Osteocyte (in vitro differentiated cells): ENCODE measurements at regions not wholly inside any gene's neighbourhood (a gene's known extent, or its start where the extent isn't known, plus 50 kb on each side); places are given as distances from the start of the nearest gene placed in this dataset.

ENCODE experiments used
- DNase-seq: peaks from one replicate; pipeline ENCODE4 v3.0.0; 2021; ENCODE audit warnings: mixed read lengths; ENCODE audit not compliant: unreplicated experiment; ENCODE audit errors: extremely low spot score
- H3K27ac Mint-ChIP-seq: one replicate; pipeline ENCODE4 v1.8.0; 2021; ENCODE audit warnings: mild to moderate bottlenecking, mixed read lengths; ENCODE audit not compliant: unreplicated experiment
- H3K27me3 Mint-ChIP-seq: one replicate; pipeline ENCODE4 v1.8.0; 2021; ENCODE audit warnings: mixed read lengths; ENCODE audit not compliant: unreplicated experiment
- H3K36me3 Mint-ChIP-seq: one replicate; pipeline ENCODE4 v1.8.0; 2021; ENCODE audit warnings: mixed read lengths; ENCODE audit not compliant: unreplicated experiment
- H3K4me1 Mint-ChIP-seq: one replicate; pipeline ENCODE4 v1.8.0; 2021; ENCODE audit warnings: mixed read lengths; ENCODE audit not compliant: unreplicated experiment
- H3K4me3 Mint-ChIP-seq: one replicate; pipeline ENCODE4 v1.8.0; 2021; ENCODE audit warnings: mild to moderate bottlenecking, moderate library complexity, mixed read lengths; ENCODE audit not compliant: unreplicated experiment
- H3K9me3 Mint-ChIP-seq: one replicate; pipeline ENCODE4 v1.8.0; 2021; ENCODE audit warnings: mixed read lengths; ENCODE audit not compliant: unreplicated experiment
- TF ChIP-seq, protein P1 (sequence below): fragments of 200-600 bp; sonication (generic); IDR thresholded peaks from 2 replicates; pipeline ENCODE4 v1.5.0; 2021; ENCODE audit warnings: antibody characterized with exemption, mild to moderate bottlenecking, moderate library complexity

DNA sequence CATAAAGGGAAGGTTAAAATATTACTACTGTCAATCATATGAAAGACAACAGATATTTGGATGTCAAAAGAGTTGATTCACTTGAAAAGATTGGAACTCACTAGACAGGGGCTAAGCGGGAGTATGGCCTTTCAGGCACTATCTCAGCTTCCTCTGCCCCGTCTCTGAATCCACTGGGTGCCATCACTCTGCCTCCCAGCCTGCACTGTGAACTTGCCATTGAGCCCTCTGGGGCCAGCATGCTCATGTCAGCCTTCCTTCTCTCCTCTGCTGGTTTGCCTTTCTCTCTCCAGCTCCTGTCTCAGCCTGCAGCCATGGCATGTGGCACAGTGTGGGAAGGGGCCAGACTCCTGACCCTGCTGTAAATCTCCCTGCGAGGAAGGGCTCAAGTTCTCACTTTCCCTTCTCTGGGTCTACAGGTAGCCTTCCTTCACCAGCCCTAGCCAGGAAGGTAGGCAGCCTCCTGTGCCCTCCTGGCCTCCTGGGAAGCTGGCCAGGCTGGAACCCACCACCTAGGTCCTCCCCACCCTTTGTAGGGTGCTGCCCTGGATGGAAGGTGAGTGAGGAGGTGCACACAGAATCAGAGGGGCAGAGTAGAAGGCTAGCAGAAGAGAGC, 54.0 kb upstream of the SLCO2A1 start:
- Mint-ChIP-seq H3K36me3 (peaks cover 7% of the 10 kb centered on the region), H3K9me3 (peaks cover 13% of the 10 kb centered on the region), H3K4me1 (peaks cover 4% of the 10 kb centered on the region), H3K27ac (no peak overlapping the region), H3K4me3 (no peak overlapping the region), H3K27me3 (no peaks in the 10 kb centered on the region)
- TF ChIP-seq, protein P1, sequence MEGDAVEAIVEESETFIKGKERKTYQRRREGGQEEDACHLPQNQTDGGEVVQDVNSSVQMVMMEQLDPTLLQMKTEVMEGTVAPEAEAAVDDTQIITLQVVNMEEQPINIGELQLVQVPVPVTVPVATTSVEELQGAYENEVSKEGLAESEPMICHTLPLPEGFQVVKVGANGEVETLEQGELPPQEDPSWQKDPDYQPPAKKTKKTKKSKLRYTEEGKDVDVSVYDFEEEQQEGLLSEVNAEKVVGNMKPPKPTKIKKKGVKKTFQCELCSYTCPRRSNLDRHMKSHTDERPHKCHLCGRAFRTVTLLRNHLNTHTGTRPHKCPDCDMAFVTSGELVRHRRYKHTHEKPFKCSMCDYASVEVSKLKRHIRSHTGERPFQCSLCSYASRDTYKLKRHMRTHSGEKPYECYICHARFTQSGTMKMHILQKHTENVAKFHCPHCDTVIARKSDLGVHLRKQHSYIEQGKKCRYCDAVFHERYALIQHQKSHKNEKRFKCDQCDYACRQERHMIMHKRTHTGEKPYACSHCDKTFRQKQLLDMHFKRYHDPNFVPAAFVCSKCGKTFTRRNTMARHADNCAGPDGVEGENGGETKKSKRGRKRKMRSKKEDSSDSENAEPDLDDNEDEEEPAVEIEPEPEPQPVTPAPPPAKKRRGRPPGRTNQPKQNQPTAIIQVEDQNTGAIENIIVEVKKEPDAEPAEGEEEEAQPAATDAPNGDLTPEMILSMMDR = no peak
- peak; percentile 60 for DNase-seq

GRCh38 chr3:134083008-134083407, 53.3 kb upstream of the SLCO2A1 start:
- Mint-ChIP-seq H3K36me3 (peaks cover 5% of the 10 kb centered on the region), H3K4me1 (peaks cover 4% of the 10 kb centered on the region), H3K27ac (no peak overlapping the region), H3K4me3 (no peak overlapping the region), H3K9me3 (peaks cover 8% of the 10 kb centered on the region), H3K27me3 (no peaks in the 10 kb centered on the region)
- TF ChIP-seq, protein P1 = no peak
- DNase-seq = no peak

GRCh38 chr3:134082582-134082981, 52.9 kb upstream of the SLCO2A1 start:
- Mint-ChIP-seq H3K27me3 (no peaks in the 10 kb centered on the region), H3K9me3 (peaks cover 8% of the 10 kb centered on the region), H3K27ac (no peak overlapping the region), H3K4me1 (peaks cover 4% of the 10 kb centered on the region), H3K36me3 (peaks cover 5% of the 10 kb centered on the region), H3K4me3 (no peak overlapping the region)
- TF ChIP-seq, protein P1 = no peak
- no peak for DNase-seq

- H3K9me3 Mint-ChIP-seq = peaks cover 8% of the 10 kb centered on the region
- no peak for DNase-seq
- TF ChIP-seq, protein P1 = no peak
- H3K27me3 Mint-ChIP-seq = no peaks in the 10 kb centered on the region
- H3K36me3 Mint-ChIP-seq = peaks cover 5% of the 10 kb centered on the region
- peaks cover 4% of the 10 kb centered on the region for H3K4me1 Mint-ChIP-seq
- H3K27ac Mint-ChIP-seq = no peak overlapping the region
- no peak overlapping the region for H3K4me3 Mint-ChIP-seq
These were observed 51.5 kb upstream of the SLCO2A1 start for GRCh38 chr3:134081211-134081610.

- Mint-ChIP-seq H3K9me3 (peaks cover 8% of the 10 kb centered on the region), H3K36me3 (peaks cover 5% of the 10 kb centered on the region), H3K27ac (no peak overlapping the region), H3K27me3 (no peaks in the 10 kb centered on the region), H3K4me3 (no peak overlapping the region), H3K4me1 (peaks cover 4% of the 10 kb centered on the region)
- TF ChIP-seq, protein P1 = no peak
- DNase-seq = no peak
These were observed 51.0 kb upstream of the SLCO2A1 start for GRCh38 chr3:134080761-134081160.
